Nephron progenitor cell (in vitro differentiated cells): ENCODE measurements at regions not wholly inside any gene's neighbourhood (a gene's known extent, or its start where the extent isn't known, plus 50 kb on each side); places are given as distances from the start of the nearest gene placed in this dataset.
"Not testable (repeated sequence)": the region's sequence is repeated elsewhere in the genome, so short reads cannot be mapped to it uniquely, and the experiment has no call there.

ENCODE experiments used
- DNase-seq: peaks from one replicate; pipeline ENCODE4 v3.0.0; 2021
- H3K27ac Mint-ChIP-seq: 2 replicates; pipeline ENCODE4 v1.8.0; 2021; ENCODE audit warnings: mild to moderate bottlenecking, moderate library complexity, mixed read lengths
- H3K27me3 Mint-ChIP-seq: 2 replicates; pipeline ENCODE4 v1.8.0; 2021; ENCODE audit warnings: mild to moderate bottlenecking, low read depth, mixed read lengths; ENCODE audit not compliant: poor library complexity
- H3K36me3 Mint-ChIP-seq: 2 replicates; pipeline ENCODE4 v1.8.0; 2021; ENCODE audit warnings: low read depth, mixed read lengths
- H3K4me1 Mint-ChIP-seq: 2 replicates; pipeline ENCODE4 v1.8.0; 2021; ENCODE audit warnings: mixed read lengths
- H3K4me3 Mint-ChIP-seq: 2 replicates; pipeline ENCODE4 v1.8.0; 2021; ENCODE audit warnings: mild to moderate bottlenecking, moderate library complexity, mixed read lengths
- H3K9me3 Mint-ChIP-seq: 2 replicates; pipeline ENCODE4 v1.8.0; 2021; ENCODE audit warnings: mild to moderate bottlenecking, moderate library complexity, mixed read lengths
- CTCF ChIP-seq: fragments of 200-600 bp; sonication (generic); IDR thresholded peaks from 2 replicates; pipeline ENCODE4 v1.5.0; 2021; ENCODE audit warnings: antibody characterized with exemption

DNA sequence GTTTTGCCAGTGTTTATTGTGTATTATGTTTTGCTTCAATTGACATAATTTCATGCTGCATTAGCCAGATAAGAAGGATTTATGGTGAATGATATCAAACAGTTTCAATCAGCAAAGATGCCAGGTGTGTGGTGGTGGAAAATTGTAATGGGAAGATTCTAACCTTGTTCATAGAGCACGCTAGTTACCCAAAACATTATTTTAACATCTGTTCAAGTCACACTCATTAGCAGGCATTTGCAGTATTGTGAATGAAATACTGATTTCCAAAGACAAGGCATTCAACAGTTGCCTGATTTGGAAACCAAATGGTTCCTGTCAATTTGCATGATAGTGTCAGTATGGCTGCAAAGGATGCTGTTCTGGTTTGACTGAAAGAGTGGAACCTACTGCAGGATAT, 129.7 kb downstream of the EPC1 start:
- no peak overlapping the region for H3K27ac Mint-ChIP-seq
- H3K27me3 Mint-ChIP-seq, result peaks cover 3% of the 10 kb centered on the region
- H3K9me3 Mint-ChIP-seq, result peaks cover 26% of the 10 kb centered on the region
- H3K4me3 Mint-ChIP-seq, result no peak overlapping the region
- TF ChIP-seq CTCF, result no peak
- H3K4me1 Mint-ChIP-seq, result peaks cover 6% of the 10 kb centered on the region
- peaks cover 5% of the 10 kb centered on the region for H3K36me3 Mint-ChIP-seq
- no peak for DNase-seq

GRCh38 chr10:32213838-32214237, 133.1 kb downstream of the EPC1 start:
- not testable (repeated sequence) for H3K36me3 Mint-ChIP-seq, H3K4me1 Mint-ChIP-seq, H3K9me3 Mint-ChIP-seq, H3K4me3 Mint-ChIP-seq, H3K27me3 Mint-ChIP-seq
- DNase-seq, result peak; percentile 10
- peak overlapping the region; percentile 32 for H3K27ac Mint-ChIP-seq

DNA sequence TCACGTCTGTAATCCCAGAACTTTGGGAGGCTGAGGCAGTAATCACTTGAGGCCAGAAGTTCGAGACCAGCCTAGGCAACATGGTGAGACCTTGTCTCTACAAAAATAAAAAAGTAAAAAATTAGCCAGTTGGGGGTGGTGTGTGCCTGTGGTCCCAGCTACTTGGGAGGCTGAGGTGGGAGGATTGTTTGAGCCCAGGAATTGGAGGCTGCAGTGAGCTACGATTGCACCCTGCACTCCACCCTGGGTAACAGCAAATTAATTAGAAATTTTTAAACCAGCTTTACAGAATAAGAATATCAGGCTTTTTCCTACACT, 136.0 kb downstream of the EPC1 start:
- no peaks in the 10 kb centered on the region for H3K36me3 Mint-ChIP-seq
- H3K4me1 Mint-ChIP-seq, result peaks cover 6% of the 10 kb centered on the region
- no peaks in the 10 kb centered on the region for H3K9me3 Mint-ChIP-seq
- no peak overlapping the region for H3K4me3 Mint-ChIP-seq
- H3K27ac Mint-ChIP-seq, result no peak overlapping the region
- TF ChIP-seq CTCF, result no peak
- H3K27me3 Mint-ChIP-seq, result no peaks in the 10 kb centered on the region
- no peak for DNase-seq

DNA sequence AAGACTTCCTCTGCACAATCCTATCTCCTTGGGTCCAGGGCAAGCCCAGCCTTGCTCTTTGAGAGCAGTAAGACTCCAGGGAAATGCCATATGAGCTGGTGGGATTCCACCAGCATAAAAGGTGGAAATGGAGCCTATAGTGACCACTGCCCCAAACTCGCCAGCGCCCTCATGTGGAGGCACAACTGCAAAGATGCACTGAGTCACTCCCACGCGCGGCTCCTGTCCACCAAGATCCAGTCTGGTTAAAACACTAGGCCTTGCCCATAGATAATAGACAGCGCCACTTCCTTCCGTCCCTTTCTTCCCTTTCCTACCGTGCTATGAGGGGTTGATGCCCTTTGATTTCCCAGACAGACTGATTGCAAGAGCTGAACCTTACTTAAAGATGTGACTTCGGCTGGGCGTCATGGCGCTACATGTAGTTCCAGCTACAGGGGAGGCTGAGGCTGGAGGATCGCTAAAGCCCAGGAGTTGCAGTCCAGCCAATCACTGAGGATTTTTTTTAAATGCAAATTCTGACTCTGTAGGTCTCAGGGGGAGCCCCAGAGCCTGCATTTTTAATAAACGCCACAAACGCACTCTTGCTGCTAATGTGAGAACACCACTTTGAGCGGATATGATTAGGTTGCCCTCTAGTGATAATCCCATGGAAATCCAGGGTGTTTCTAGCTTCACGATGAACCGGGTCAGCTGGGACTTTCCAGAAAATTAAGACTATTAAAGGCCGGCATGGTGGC, 136.5 kb downstream of the EPC1 start:
- H3K27me3 Mint-ChIP-seq, result no peaks in the 10 kb centered on the region
- peak overlapping the region; percentile 4 for H3K27ac Mint-ChIP-seq
- no peaks in the 10 kb centered on the region for H3K9me3 Mint-ChIP-seq
- DNase-seq, result peak; percentile 7
- H3K4me1 Mint-ChIP-seq, result peaks cover 6% of the 10 kb centered on the region
- no peak overlapping the region for H3K4me3 Mint-ChIP-seq
- no peaks in the 10 kb centered on the region for H3K36me3 Mint-ChIP-seq
- peak; percentile 34 for TF ChIP-seq CTCF

DNA sequence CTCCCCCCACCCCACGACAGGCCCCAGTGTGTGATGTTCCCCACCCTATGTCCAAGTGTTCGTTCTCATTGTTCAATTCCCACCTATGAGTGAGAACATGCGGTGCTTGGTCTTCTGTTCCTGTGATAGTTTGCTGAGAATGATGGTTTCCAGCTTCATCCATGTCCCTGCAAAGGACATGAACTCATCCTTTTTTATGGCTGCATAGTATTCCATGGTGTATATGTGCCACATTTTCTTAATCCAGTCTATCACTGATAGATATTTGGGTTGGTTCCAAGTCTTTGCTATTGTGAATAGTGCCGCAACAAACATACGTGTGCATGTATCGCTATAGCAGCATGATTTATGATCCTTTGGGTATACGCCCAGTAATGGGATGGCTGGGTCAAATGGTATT, 139.0 kb downstream of the EPC1 start:
- not testable (repeated sequence) for H3K36me3 Mint-ChIP-seq, H3K27ac Mint-ChIP-seq, DNase-seq, H3K27me3 Mint-ChIP-seq, H3K4me1 Mint-ChIP-seq, H3K4me3 Mint-ChIP-seq, H3K9me3 Mint-ChIP-seq

DNA sequence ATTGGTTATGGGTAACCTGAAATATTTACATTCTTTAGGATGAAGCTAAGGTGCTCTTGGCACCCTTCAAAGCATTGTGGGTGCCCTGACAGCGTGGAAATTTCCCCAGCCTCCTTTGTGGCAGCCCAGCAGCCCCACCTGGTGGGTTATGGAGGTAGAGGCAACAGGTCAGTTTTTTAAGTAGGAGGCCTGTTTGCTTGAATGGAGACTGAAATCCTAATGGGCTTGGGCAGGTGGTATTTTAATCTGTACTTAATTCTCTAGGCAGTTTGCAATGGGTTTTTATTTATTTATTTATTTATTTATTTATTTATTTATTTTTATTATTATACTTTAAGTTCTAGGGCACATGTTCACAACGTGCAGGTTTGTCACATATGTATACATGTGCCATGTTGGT, 139.4 kb downstream of the EPC1 start:
- DNase-seq, result peak; percentile 29
- TF ChIP-seq CTCF, result peak; percentile 51
- Mint-ChIP-seq H3K4me3 (no peak overlapping the region), H3K36me3 (no peaks in the 10 kb centered on the region), H3K27ac (no peak overlapping the region), H3K9me3 (peaks cover 4% of the 10 kb centered on the region), H3K27me3 (peaks cover 4% of the 10 kb centered on the region), H3K4me1 (no peaks in the 10 kb centered on the region)

DNA sequence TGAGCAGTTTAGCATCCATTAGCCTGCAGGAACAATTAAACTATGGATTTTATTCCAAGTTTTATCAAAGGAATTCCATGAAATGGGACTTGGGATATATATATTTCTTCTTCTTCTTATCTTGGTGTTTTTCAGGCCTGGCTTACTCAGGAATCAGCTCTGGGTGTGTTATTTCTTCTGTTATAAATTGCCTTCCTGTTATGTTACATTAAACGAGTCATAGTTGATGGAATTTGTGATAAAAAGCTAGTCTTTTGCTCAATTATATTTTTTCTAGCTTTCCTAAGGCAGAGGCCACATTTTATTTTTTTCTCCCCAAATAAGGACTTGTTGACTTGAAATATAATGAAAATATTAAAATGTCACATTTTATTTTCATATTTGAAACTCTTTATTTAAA, 141.3 kb downstream of the EPC1 start:
- H3K4me1 Mint-ChIP-seq, result no peaks in the 10 kb centered on the region
- peaks cover 4% of the 10 kb centered on the region for H3K9me3 Mint-ChIP-seq
- no peak overlapping the region for H3K27ac Mint-ChIP-seq
- H3K4me3 Mint-ChIP-seq, result no peak overlapping the region
- peaks cover 4% of the 10 kb centered on the region for H3K27me3 Mint-ChIP-seq
- DNase-seq, result no peak
- no peak for TF ChIP-seq CTCF
- no peaks in the 10 kb centered on the region for H3K36me3 Mint-ChIP-seq
